H1 (cell line): ENCODE measurements at regions not wholly inside any gene's neighbourhood (a gene's known extent, or its start where the extent isn't known, plus 50 kb on each side); places are given as distances from the start of the nearest gene placed in this dataset.

Experiments
- CTCF ChIA-PET: fragments of 300-600 bp; sonication (Branson Sonifier 250); formaldehyde crosslinking; loops from one replicate; lab custom pipeline; 2021; ENCODE audit not compliant: partially characterized antibody; lab: Charles Lee
- POLR2A ChIA-PET: fragments of 300-600 bp; sonication (Branson Sonifier 250); formaldehyde crosslinking; loops from one replicate; lab custom pipeline; 2021; ENCODE audit warnings: inconsistent platforms; ENCODE audit not compliant: partially characterized antibody; lab: Charles Lee
- DNase-seq, 2 experiments: peaks; one replicate each; pipeline versions ENCODE4 v3.0.0 to v3.0.0-alpha.2; 2010 to 2022; ENCODE audit warnings: low spot score in 2 of 2, low read depth in 1 of 2, mixed read lengths in 1 of 2
- FAIRE-seq: peaks from 2 replicates; lab custom pipeline; 2011; peaks lifted over from hg19 to GRCh38; lab: Jason Lieb, UNC
- H2AFZ ChIP-seq: 2 replicates; pipeline ENCODE4 v1.8.1; 2012; ENCODE audit warnings: low read length, inconsistent platforms
- H2AK5ac ChIP-seq: 2 replicates; pipeline ENCODE4 v1.6.1; 2013; ENCODE audit warnings: low read depth, low read length
- H2BK120ac ChIP-seq: replicated peaks from 2 replicates; pipeline ENCODE3; 2013; ENCODE audit warnings: low read depth, low read length, inconsistent platforms
- H2BK12ac ChIP-seq: 2 replicates; pipeline ENCODE4 v1.6.1; 2013; ENCODE audit warnings: low read depth, low read length
- H2BK15ac ChIP-seq: 2 replicates; pipeline ENCODE4 v1.6.1; 2013; ENCODE audit warnings: low read length
- H2BK20ac ChIP-seq: 2 replicates; pipeline ENCODE4 v1.6.1; 2013; ENCODE audit warnings: low read length
- H2BK5ac ChIP-seq: 2 replicates; pipeline ENCODE4 v1.6.1; 2013; ENCODE audit warnings: low read depth, low read length
- H3K14ac ChIP-seq: 2 replicates; pipeline ENCODE4 v1.6.1; 2013; ENCODE audit warnings: inconsistent platforms; ENCODE audit not compliant: insufficient read length
- H3K18ac ChIP-seq: 2 replicates; pipeline ENCODE4 v1.6.1; 2013; ENCODE audit warnings: low read length; ENCODE audit errors: extremely low read depth
- H3K23ac ChIP-seq: 2 replicates; pipeline ENCODE4 v1.6.1; 2013; ENCODE audit warnings: inconsistent platforms; ENCODE audit not compliant: insufficient read length
- H3K23me2 ChIP-seq: 2 replicates; pipeline ENCODE4 v1.6.1; 2013; ENCODE audit warnings: low read depth, low read length
- H3K27ac ChIP-seq: 2 replicates; pipeline ENCODE4 v1.6.1; 2011; ENCODE audit warnings: low read depth, low read length, inconsistent platforms
- H3K27me3 ChIP-seq, 4 experiments: replicated peaks in 1 of 4; 1 replicate in 1 of 4; 2 replicates in 3 of 4; pipeline versions ENCODE4 v1.6.1 to v1.8.1; 2011 to 2013; ENCODE audit warnings: low read length in 3 of 4, mild to moderate bottlenecking in 3 of 4, inconsistent platforms in 2 of 4, mixed read lengths in 2 of 4, moderate library complexity in 1 of 4; ENCODE audit not compliant: control insufficient read depth in 3 of 4, insufficient read depth in 3 of 4; ENCODE audit errors: extremely low read depth in 1 of 4
- H3K36me3 ChIP-seq, 4 experiments: 2 replicates each; pipeline versions ENCODE4 v1.6.1 to v1.8.1; 2011 to 2013; ENCODE audit warnings: mild to moderate bottlenecking in 4 of 4, low read length in 3 of 4, moderate library complexity in 2 of 4, control low read depth in 1 of 4, inconsistent platforms in 1 of 4; ENCODE audit not compliant: insufficient read depth in 4 of 4, control insufficient read depth in 2 of 4
- H3K4ac ChIP-seq: replicated peaks from 2 replicates; pipeline ENCODE3; 2013; ENCODE audit warnings: low read length, low read depth, mixed read lengths, inconsistent platforms; ENCODE audit not compliant: insufficient read length
- H3K4me1 ChIP-seq, 4 experiments: replicated peaks in 1 of 4; 1 replicate in 1 of 4; 2 replicates in 3 of 4; pipeline versions ENCODE4 v1.6.1 to v1.8.1; 2011 to 2013; ENCODE audit warnings: low read length in 3 of 4, inconsistent platforms in 2 of 4, mixed read lengths in 1 of 4; ENCODE audit not compliant: insufficient read depth in 4 of 4, control insufficient read depth in 3 of 4
- H3K4me2 ChIP-seq, 2 experiments: 2 replicates each; pipeline versions ENCODE4 v1.6.1 to v1.8.1; 2011 to 2013; ENCODE audit warnings: low read depth in 2 of 2, low read length in 2 of 2, control low read depth in 1 of 2, inconsistent platforms in 1 of 2, mild to moderate bottlenecking in 1 of 2; ENCODE audit not compliant: insufficient read depth in 1 of 2
- H3K4me3 ChIP-seq, 4 experiments: fragments of 200-600, 300-600 bp in 1 of 4; sonication (generic), shearing (Covaris generic), sonication (Bioruptor Twin) in 1 of 4; 2 replicates each; pipeline versions ENCODE4 v1.5.1 to v1.8.1; 2011 to 2016; ENCODE audit warnings: low read length in 4 of 4, low read depth in 3 of 4, control low read depth in 2 of 4, inconsistent platforms in 2 of 4, mild to moderate bottlenecking in 2 of 4, mixed read lengths in 1 of 4, moderate library complexity in 1 of 4; ENCODE audit not compliant: insufficient read depth in 2 of 4; ENCODE audit errors: extremely low read depth in 1 of 4
- H3K56ac ChIP-seq: replicated peaks from 2 replicates; pipeline ENCODE3; 2013; ENCODE audit warnings: low read depth, mild to moderate bottlenecking, mixed read lengths, low read length, inconsistent platforms; ENCODE audit not compliant: insufficient read length
- H3K79me1 ChIP-seq: 2 replicates; pipeline ENCODE4 v1.6.1; 2013; ENCODE audit warnings: low read depth, low read length, control low read depth
- H3K79me2 ChIP-seq, 2 experiments: 2 replicates each; pipeline versions ENCODE4 v1.6.1 to v1.8.1; 2012 to 2013; ENCODE audit warnings: low read length in 2 of 2, mild to moderate bottlenecking in 2 of 2, inconsistent platforms in 1 of 2; ENCODE audit not compliant: insufficient read depth in 2 of 2, control insufficient read depth in 1 of 2
- H3K9ac ChIP-seq, 4 experiments: replicated peaks in 1 of 4; 1 replicate in 1 of 4; 2 replicates in 3 of 4; pipeline versions ENCODE4 v1.6.1 to v1.8.1; 2011 to 2013; ENCODE audit warnings: low read depth in 3 of 4, low read length in 3 of 4, control low read depth in 2 of 4, mild to moderate bottlenecking in 2 of 4, moderate library complexity in 2 of 4, inconsistent platforms in 1 of 4; ENCODE audit errors: extremely low read depth in 1 of 4
- H3K9me3 ChIP-seq, 2 experiments: 2 replicates each; pipeline versions ENCODE4 v1.6.1 to v1.8.1; 2012 to 2013; ENCODE audit warnings: mild to moderate bottlenecking in 2 of 2, moderate library complexity in 2 of 2, control low read depth in 1 of 2, inconsistent platforms in 1 of 2, low read depth in 1 of 2, low read length in 1 of 2, mixed read lengths in 1 of 2; ENCODE audit not compliant: insufficient read depth in 2 of 2
- H4K20me1 ChIP-seq, 2 experiments: replicated peaks in 1 of 2; 2 replicates each; pipeline versions ENCODE3 to v1.8.1; 2011 to 2013; ENCODE audit warnings: inconsistent platforms in 2 of 2, low read length in 2 of 2, mild to moderate bottlenecking in 1 of 2; ENCODE audit not compliant: insufficient read depth in 2 of 2, control insufficient read depth in 1 of 2
- H4K5ac ChIP-seq: 2 replicates; pipeline ENCODE4 v1.6.1; 2013; ENCODE audit warnings: low read length, low read depth, mixed read lengths, inconsistent platforms; ENCODE audit not compliant: insufficient read length
- H4K8ac ChIP-seq: 2 replicates; pipeline ENCODE4 v1.8.0; 2013; ENCODE audit warnings: mild to moderate bottlenecking, moderate library complexity, low read length, inconsistent platforms; ENCODE audit not compliant: insufficient read depth; ENCODE audit errors: extremely low read depth
- H4K91ac ChIP-seq: replicated peaks from 2 replicates; pipeline ENCODE3; 2013; ENCODE audit warnings: low read length, mixed read lengths, inconsistent platforms; ENCODE audit not compliant: insufficient read length
- GABPA ChIP-seq: IDR thresholded peaks from 2 replicates; pipeline ENCODE4 v1.6.1; 2011; ENCODE audit warnings: mild to moderate bottlenecking, low read length, moderate library complexity, borderline replicate concordance; ENCODE audit not compliant: insufficient read depth
- SIRT6 ChIP-seq: IDR thresholded peaks from one replicate; pipeline ENCODE4 v1.7.1; 2012; ENCODE audit warnings: low read length, inconsistent platforms
- WGBS, 2 experiments: shearing (Covaris generic) in 1 of 2; methylation state at CpG; one replicate each; pipeline versions ENCODE4 v1.1.6 to v1.1.7; 2013 to 2015; ENCODE audit warnings: low lambda C conversion rate in 2 of 2, mixed read lengths in 2 of 2, inconsistent platforms in 1 of 2, low coverage in 1 of 2, missing lambda C conversion rate in 1 of 2; ENCODE audit not compliant: insufficient replicate concordance in 2 of 2, insufficient coverage in 1 of 2, insufficient read length in 1 of 2; ENCODE audit errors: extremely low coverage in 1 of 2, missing lambda C conversion rate in 1 of 2; 5-methylcytosine and 5-hydroxymethylcytosine counted together

DNA sequence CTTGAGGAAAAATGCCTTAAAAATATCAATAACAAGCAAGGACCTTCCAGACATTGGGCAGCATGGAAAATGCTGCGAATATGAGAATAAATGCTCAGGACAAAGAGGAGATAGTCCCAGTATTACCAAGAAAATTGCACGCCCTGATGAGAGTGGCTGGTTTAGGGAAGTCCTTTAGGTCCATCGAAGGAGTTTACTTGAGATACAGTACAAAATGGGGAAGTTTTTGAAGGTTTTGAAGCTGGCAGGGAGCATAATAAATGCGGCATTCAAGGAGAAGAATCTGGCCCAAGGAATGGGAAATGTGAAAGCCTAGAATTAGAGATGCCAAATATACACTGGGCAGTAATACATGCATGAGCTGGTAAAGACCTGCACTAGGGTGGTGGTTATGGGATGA, 90.2 kb upstream of the SPATS2L start:
- H2BK12ac ChIP-seq, result no peak overlapping the region
- DNase-seq (no peak), FAIRE-seq (no peak)
- no peak overlapping the region for H3K23ac ChIP-seq
- no peak overlapping the region for H3K4me3 ChIP-seq
- H4K20me1 ChIP-seq, result no peaks in the 10 kb centered on the region
- no peak overlapping the region for H3K9ac ChIP-seq
- H3K4me1 ChIP-seq, result peaks cover 0 to 8% (median 1%) of the 10 kb centered on the region in 4 experiments; a peak in 3 of 7 replicates
- H2AK5ac ChIP-seq, result no peak overlapping the region
- no peaks in the 10 kb centered on the region for H3K9me3 ChIP-seq
- CTCF ChIA-PET, result interaction anchor here (0.6 kb wide), 1 partner anchor 386 kb away, joined by 3 read pairs; no protein-coding TSS in a partner anchor
- no peak overlapping the region for H3K18ac ChIP-seq
- H3K27ac ChIP-seq, result no peak overlapping the region
- no peaks in the 10 kb centered on the region for H3K79me2 ChIP-seq
- no peak overlapping the region for H3K4ac ChIP-seq
- no peaks in the 10 kb centered on the region for H3K27me3 ChIP-seq
- H4K5ac ChIP-seq, result no peak overlapping the region
- no peak overlapping the region for H2BK120ac ChIP-seq
- POLR2A ChIA-PET, result no interaction called here
- no peak overlapping the region for H2AFZ ChIP-seq
- H3K14ac ChIP-seq, result no peak overlapping the region
- H4K91ac ChIP-seq, result no peak overlapping the region
- no peak overlapping the region for H4K8ac ChIP-seq
- WGBS, 2 experiments, result 92% methylated on average over 4 of the region's 4 CpGs; no CpG with 5 or more reads in 1 of the 2 experiments
- no peak overlapping the region for H2BK15ac ChIP-seq
- H3K36me3 ChIP-seq, result no peaks in the 10 kb centered on the region
- no peak overlapping the region for H2BK20ac ChIP-seq
- H3K4me2 ChIP-seq, result no peak overlapping the region
- H3K23me2 ChIP-seq, result no peaks in the 10 kb centered on the region
- TF ChIP-seq GABPA, result no peak
- no peak for TF ChIP-seq SIRT6
- TF ChIP-seq, all 59 proteins: peak for 0
- H2BK5ac ChIP-seq, result no peak overlapping the region
- H3K56ac ChIP-seq, result no peak overlapping the region
- no peaks in the 10 kb centered on the region for H3K79me1 ChIP-seq
